CD4-positive, CD25-positive, alpha-beta regulatory T cell (primary cell): ENCODE measurements at regions not wholly inside any gene's neighbourhood (a gene's known extent, or its start where the extent isn't known, plus 50 kb on each side); places are given as distances from the start of the nearest gene placed in this dataset.
"Not testable (repeated sequence)": the region's sequence is repeated elsewhere in the genome, so short reads cannot be mapped to it uniquely, and the experiment has no call there.

Experiments used
- ATAC-seq, 2 donors: fragments of 150-1000 bp; cut with Tn5 transposase; one replicate each; pipeline ENCODE4 v1.10.0; 2021; ENCODE audit warnings: low read depth in 2 of 2, moderate number of reproducible peaks in 2 of 2, moderate library complexity in 1 of 2
- DNase-seq, 3 donors: peaks; one replicate each; pipeline versions ENCODE4 v3.0.0 to v3.0.0-alpha.2; 2012 to 2022; ENCODE audit warnings: mixed read lengths in 1 of 3
- H3K27ac ChIP-seq: one replicate; pipeline ENCODE4 v1.7.0; 2013; ENCODE audit warnings: mild to moderate bottlenecking, low read length; ENCODE audit not compliant: insufficient read depth, poor library complexity, severe bottlenecking
- H3K27me3 ChIP-seq: one replicate; pipeline ENCODE4 v1.7.0; 2013; ENCODE audit warnings: low read length; ENCODE audit not compliant: control insufficient read depth, insufficient read depth
- H3K36me3 ChIP-seq: one replicate; pipeline ENCODE4 v1.7.0; 2013; ENCODE audit warnings: mild to moderate bottlenecking, low read length, moderate library complexity; ENCODE audit not compliant: control insufficient read depth, insufficient read depth
- H3K4me1 ChIP-seq: 2 replicates; pipeline ENCODE4 v1.7.0; 2013; ENCODE audit warnings: mild to moderate bottlenecking, low read length; ENCODE audit not compliant: insufficient read depth, control insufficient read depth, poor library complexity, severe bottlenecking
- H3K4me3 ChIP-seq: one replicate; pipeline ENCODE4 v1.7.0; 2013; ENCODE audit warnings: low read depth, mild to moderate bottlenecking, low read length, moderate library complexity
- H3K9me3 ChIP-seq, 2 experiments: 1 replicate in 1 of 2; 2 replicates in 1 of 2; pipeline ENCODE4 v1.7.0; 2013; ENCODE audit warnings: low read length in 2 of 2, mild to moderate bottlenecking in 1 of 2, moderate library complexity in 1 of 2; ENCODE audit not compliant: control insufficient read depth in 2 of 2
- H3K27ac Mint-ChIP-seq, 3 donors: one replicate each; pipeline ENCODE4 v1.8.0; 2020 to 2022; ENCODE audit warnings: mild to moderate bottlenecking in 3 of 3, mixed read lengths in 3 of 3, moderate library complexity in 2 of 3
- H3K27me3 Mint-ChIP-seq: one replicate; pipeline ENCODE4 v1.8.0; 2022; ENCODE audit warnings: mild to moderate bottlenecking, mixed read lengths
- H3K36me3 Mint-ChIP-seq: one replicate; pipeline ENCODE4 v1.8.0; 2020; ENCODE audit warnings: mixed read lengths
- H3K4me1 Mint-ChIP-seq, 4 donors: one replicate each; pipeline ENCODE4 v1.8.0; 2020 to 2022; ENCODE audit warnings: mixed read lengths in 4 of 4, mild to moderate bottlenecking in 1 of 4
- H3K4me3 Mint-ChIP-seq, 4 donors: one replicate each; pipeline ENCODE4 v1.8.0; 2020 to 2022; ENCODE audit warnings: mild to moderate bottlenecking in 4 of 4, mixed read lengths in 4 of 4, moderate library complexity in 3 of 4
- H3K9me3 Mint-ChIP-seq, 7 donors: one replicate each; pipeline ENCODE4 v1.8.0; 2020 to 2022; ENCODE audit warnings: mixed read lengths in 7 of 7, mild to moderate bottlenecking in 3 of 7, moderate library complexity in 2 of 7

DNA sequence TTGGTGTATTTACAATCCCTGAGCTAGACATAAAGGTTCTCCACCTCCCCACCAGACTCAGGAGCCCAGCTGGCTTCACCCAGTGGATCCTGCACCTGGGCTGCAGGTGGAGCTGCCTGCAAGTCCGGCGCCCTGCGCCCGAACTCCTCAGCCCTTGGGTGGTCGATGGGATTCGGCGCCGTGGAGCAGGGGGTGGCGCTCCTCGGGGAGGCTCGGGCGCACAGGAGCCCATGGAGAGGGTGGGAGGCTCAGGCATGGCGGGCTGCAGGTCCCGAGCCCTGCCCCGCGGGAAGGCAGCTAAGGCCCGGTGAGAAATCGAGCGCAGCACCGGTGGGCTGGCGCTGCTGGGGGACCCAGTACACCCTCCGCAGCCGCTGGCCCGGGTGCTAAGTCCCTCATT lies 1291.6 kb downstream of the ADGRL3 start:
- H3K36me3 Mint-ChIP-seq, H3K4me3 ChIP-seq, H3K27ac Mint-ChIP-seq, H3K4me1 Mint-ChIP-seq, H3K9me3 ChIP-seq, H3K4me3 Mint-ChIP-seq, H3K36me3 ChIP-seq, H3K4me1 ChIP-seq, DNase-seq, ATAC-seq, H3K27ac ChIP-seq, H3K27me3 ChIP-seq, H3K27me3 Mint-ChIP-seq: not testable (repeated sequence)
- H3K9me3 Mint-ChIP-seq = peaks cover 0 to 27% (median 7%) of the 10 kb centered on the region in 7 donors

- no peaks in the 10 kb centered on the region for H3K27me3 ChIP-seq
- H3K9me3 Mint-ChIP-seq = peaks cover 0 to 16% (median 5%) of the 10 kb centered on the region in 7 donors
- H3K9me3 ChIP-seq = no peaks in the 10 kb centered on the region
- no peaks in the 10 kb centered on the region for H3K27me3 Mint-ChIP-seq
- H3K4me3 ChIP-seq = no peak overlapping the region
- H3K36me3 Mint-ChIP-seq = no peaks in the 10 kb centered on the region
- H3K4me3 Mint-ChIP-seq = no peak overlapping the region
- H3K27ac Mint-ChIP-seq = no peak overlapping the region
- H3K4me1 ChIP-seq = no peaks in the 10 kb centered on the region
- DNase-seq (no peak), ATAC-seq (no peak)
- H3K36me3 ChIP-seq = no peaks in the 10 kb centered on the region
- H3K27ac ChIP-seq = no peak overlapping the region
- H3K4me1 Mint-ChIP-seq = no peaks in the 10 kb centered on the region
Observed at GRCh38 chr4:62490635-62491034, 1290.5 kb downstream of the ADGRL3 start.

DNA sequence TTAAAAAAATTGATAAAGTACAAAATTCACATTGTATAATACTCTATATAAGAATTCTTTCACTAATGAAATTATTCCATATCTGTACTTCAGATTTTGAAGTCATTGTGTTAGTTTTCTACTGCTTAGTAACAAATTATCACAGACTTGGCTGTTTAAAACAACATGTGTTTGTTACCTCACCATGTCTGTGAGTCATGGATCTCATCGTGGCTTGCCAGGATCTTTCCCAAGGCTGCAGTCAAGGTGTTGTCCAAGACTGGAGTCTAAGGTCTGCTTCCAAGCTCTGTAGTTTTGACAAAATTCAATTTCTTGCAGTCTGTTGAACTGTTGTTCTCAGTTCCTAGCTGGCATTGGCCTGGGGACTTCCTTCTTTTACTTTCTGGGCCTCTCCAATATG lies 1286.9 kb downstream of the ADGRL3 start:
- H3K4me3 Mint-ChIP-seq = no peak overlapping the region
- H3K27ac Mint-ChIP-seq = no peak overlapping the region
- Histone ChIP-seq H3K4me3 (no peak overlapping the region), H3K27me3 (no peaks in the 10 kb centered on the region), H3K4me1 (no peaks in the 10 kb centered on the region), H3K9me3 (no peaks in the 10 kb centered on the region), H3K36me3 (no peaks in the 10 kb centered on the region), H3K27ac (no peak overlapping the region)
- H3K27me3 Mint-ChIP-seq = no peaks in the 10 kb centered on the region
- H3K4me1 Mint-ChIP-seq = no peaks in the 10 kb centered on the region
- H3K9me3 Mint-ChIP-seq = peaks cover 0 to 19% (median 5%) of the 10 kb centered on the region in 7 donors
- ATAC-seq (no peak), DNase-seq (no peak)
- no peaks in the 10 kb centered on the region for H3K36me3 Mint-ChIP-seq

DNA sequence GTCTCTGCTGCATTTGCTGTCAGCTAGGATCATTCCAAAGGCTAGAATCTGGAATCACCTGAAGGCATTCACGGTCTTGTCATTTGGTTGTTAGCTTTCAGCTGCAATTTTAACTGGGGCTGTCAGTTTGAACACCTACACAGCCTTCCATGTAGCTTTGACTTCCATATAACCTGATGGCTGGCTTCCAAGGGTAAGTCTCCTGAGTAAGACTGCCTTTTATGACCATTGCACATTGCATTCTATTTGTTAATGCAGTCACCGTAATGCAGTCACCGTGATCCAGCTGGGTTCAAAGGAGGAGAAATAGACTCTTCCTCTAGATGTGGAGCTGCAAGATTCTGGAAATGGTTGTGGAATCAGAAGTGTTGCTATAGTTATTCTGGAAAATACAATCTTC lies 1284.2 kb downstream of the ADGRL3 start:
- H3K27ac ChIP-seq = no peak overlapping the region
- no peaks in the 10 kb centered on the region for H3K4me1 ChIP-seq
- H3K36me3 ChIP-seq = no peaks in the 10 kb centered on the region
- peaks cover 0 to 7% of the 10 kb centered on the region in 2 experiments for H3K9me3 ChIP-seq
- H3K4me1 Mint-ChIP-seq = no peaks in the 10 kb centered on the region
- no peaks in the 10 kb centered on the region for H3K36me3 Mint-ChIP-seq
- no peaks in the 10 kb centered on the region for H3K27me3 ChIP-seq
- H3K9me3 Mint-ChIP-seq = peaks cover 0 to 15% (median 7%) of the 10 kb centered on the region in 7 donors
- no peak for DNase-seq
- no peaks in the 10 kb centered on the region for H3K27me3 Mint-ChIP-seq
- H3K27ac Mint-ChIP-seq = no peak overlapping the region
- no peak overlapping the region for H3K4me3 Mint-ChIP-seq
- ATAC-seq = no peak
- no peak overlapping the region for H3K4me3 ChIP-seq

DNA sequence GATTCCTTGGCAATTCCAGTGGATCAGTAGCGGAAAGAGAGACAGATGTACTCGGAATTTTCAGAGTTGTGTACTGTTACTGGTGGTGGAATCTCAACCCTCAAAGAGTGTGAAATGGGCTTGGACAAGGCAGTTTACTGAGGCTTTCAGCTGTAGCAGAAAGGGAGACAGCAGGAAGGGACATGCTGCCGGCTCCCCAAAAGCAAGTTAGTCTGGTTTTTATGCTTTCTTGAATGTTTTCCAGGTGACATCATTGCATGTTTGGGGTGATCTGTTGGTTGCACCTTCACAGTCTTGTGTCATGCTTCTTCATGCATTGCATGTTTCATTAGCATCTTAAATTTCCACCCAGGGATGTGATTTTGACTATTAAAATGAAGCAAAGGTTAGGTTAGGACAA lies 1282.2 kb downstream of the ADGRL3 start:
- Mint-ChIP-seq H3K27ac (no peak overlapping the region), H3K4me1 (no peaks in the 10 kb centered on the region), H3K4me3 (no peak overlapping the region), H3K9me3 (peaks cover 0 to 14% (median 7%) of the 10 kb centered on the region in 7 donors), H3K27me3 (no peaks in the 10 kb centered on the region), H3K36me3 (no peaks in the 10 kb centered on the region)
- Histone ChIP-seq H3K4me3 (no peak overlapping the region), H3K4me1 (no peaks in the 10 kb centered on the region), H3K9me3 (peaks cover 0 to 7% of the 10 kb centered on the region in 2 experiments), H3K36me3 (no peaks in the 10 kb centered on the region), H3K27ac (no peak overlapping the region), H3K27me3 (no peaks in the 10 kb centered on the region)
- DNase-seq (no peak), ATAC-seq (no peak)

- ATAC-seq (no peak), DNase-seq (no peak)
- Mint-ChIP-seq H3K4me1 (no peaks in the 10 kb centered on the region), H3K4me3 (no peak overlapping the region), H3K27me3 (no peaks in the 10 kb centered on the region), H3K9me3 (peaks cover 0 to 19% (median 12%) of the 10 kb centered on the region in 7 donors), H3K36me3 (no peaks in the 10 kb centered on the region), H3K27ac (no peak overlapping the region)
- Histone ChIP-seq H3K27ac (no peak overlapping the region), H3K4me1 (no peaks in the 10 kb centered on the region), H3K4me3 (no peak overlapping the region), H3K9me3 (peaks cover 4 to 12% of the 10 kb centered on the region in 2 experiments), H3K27me3 (no peaks in the 10 kb centered on the region), H3K36me3 (no peaks in the 10 kb centered on the region)
Observed at GRCh38 chr4:62475596-62475995, 1275.5 kb downstream of the ADGRL3 start.

GRCh38 chr4:62474802-62475201 lies 1274.7 kb downstream of the ADGRL3 start:
- no peak overlapping the region for H3K4me3 ChIP-seq
- H3K27me3 Mint-ChIP-seq = no peaks in the 10 kb centered on the region
- DNase-seq (no peak), ATAC-seq (no peak)
- no peaks in the 10 kb centered on the region for H3K4me1 Mint-ChIP-seq
- peaks cover 0 to 16% (median 11%) of the 10 kb centered on the region in 7 donors for H3K9me3 Mint-ChIP-seq
- no peak overlapping the region for H3K4me3 Mint-ChIP-seq
- H3K27me3 ChIP-seq = no peaks in the 10 kb centered on the region
- H3K9me3 ChIP-seq = peaks cover 4 to 5% of the 10 kb centered on the region in 2 experiments
- no peak overlapping the region for H3K27ac Mint-ChIP-seq
- H3K36me3 ChIP-seq = no peaks in the 10 kb centered on the region
- H3K36me3 Mint-ChIP-seq = no peaks in the 10 kb centered on the region
- no peak overlapping the region for H3K27ac ChIP-seq
- no peaks in the 10 kb centered on the region for H3K4me1 ChIP-seq

GRCh38 chr4:62471021-62471420 lies 1270.9 kb downstream of the ADGRL3 start:
- Histone ChIP-seq H3K27ac (no peak overlapping the region), H3K9me3 (peaks cover 1 to 4% of the 10 kb centered on the region in 2 experiments), H3K36me3 (no peaks in the 10 kb centered on the region), H3K4me1 (no peaks in the 10 kb centered on the region), H3K4me3 (no peak overlapping the region), H3K27me3 (no peaks in the 10 kb centered on the region)
- H3K36me3 Mint-ChIP-seq = no peaks in the 10 kb centered on the region
- H3K27me3 Mint-ChIP-seq = no peaks in the 10 kb centered on the region
- DNase-seq = no peak
- ATAC-seq = no peak
- H3K4me1 Mint-ChIP-seq = no peaks in the 10 kb centered on the region
- H3K9me3 Mint-ChIP-seq = peaks cover 0 to 23% (median 7%) of the 10 kb centered on the region in 7 donors
- H3K4me3 Mint-ChIP-seq = no peak overlapping the region
- no peak overlapping the region for H3K27ac Mint-ChIP-seq
